Spinal cord (tissue), 9 donors: ENCODE measurements at regions not wholly inside any gene's neighbourhood (a gene's known extent, or its start where the extent isn't known, plus 50 kb on each side); places are given as distances from the start of the nearest gene placed in this dataset.

Experiments
- DNase-seq, 6 donors: peaks; one replicate each; pipeline versions ENCODE4 v3.0.0 to v3.0.0-alpha.2; 2013 to 2015; ENCODE audit warnings: low spot score in 6 of 6, low read depth in 4 of 6
- H3K27ac ChIP-seq: one replicate; pipeline ENCODE4 v1.5.1; 2013; ENCODE audit warnings: low read depth, low read length, control low read depth
- H3K27me3 ChIP-seq: one replicate; pipeline ENCODE4 v1.6.1; 2013; ENCODE audit warnings: low read length; ENCODE audit not compliant: control insufficient read depth, insufficient read depth
- H3K36me3 ChIP-seq: one replicate; pipeline ENCODE4 v1.6.1; 2013; ENCODE audit warnings: low read length; ENCODE audit not compliant: control insufficient read depth, insufficient read depth
- H3K4me1 ChIP-seq: one replicate; pipeline ENCODE4 v1.6.1; 2013; ENCODE audit warnings: low read length; ENCODE audit not compliant: control insufficient read depth, insufficient read depth
- H3K4me3 ChIP-seq: one replicate; pipeline ENCODE4 v1.5.1; 2013; ENCODE audit warnings: low read depth, low read length, control low read depth
- H3K9me3 ChIP-seq: one replicate; pipeline ENCODE4 v1.6.1; 2013; ENCODE audit warnings: low read length; ENCODE audit not compliant: control insufficient read depth, insufficient read depth
- WGBS: methylation state at CpG from one replicate; pipeline ENCODE4 v1.1.5; 2013; ENCODE audit warnings: missing lambda C conversion rate; ENCODE audit not compliant: insufficient coverage; 5-methylcytosine and 5-hydroxymethylcytosine counted together
- donor health status: healthy.

GRCh38 chr18:57909620-57910019, 106.5 kb upstream of the ATP8B1 start:
- 66% methylated on average over 5 of the region's 7 CpGs for WGBS
- H3K27ac ChIP-seq: no peak overlapping the region

GRCh38 chr18:57908092-57908491, 105.0 kb upstream of the ATP8B1 start:
- WGBS: no CpG with 5 or more reads among the region's 1 CpG
- Histone ChIP-seq H3K27me3 (no peaks in the 10 kb centered on the region), H3K4me3 (no peak overlapping the region), H3K36me3 (no peaks in the 10 kb centered on the region), H3K27ac (no peak overlapping the region), H3K4me1 (no peaks in the 10 kb centered on the region), H3K9me3 (no peaks in the 10 kb centered on the region)
- no peak for DNase-seq

More at GRCh38 chr18:57909620-57910019, 106.5 kb upstream of the ATP8B1 start:
- Histone ChIP-seq H3K4me1 (no peaks in the 10 kb centered on the region), H3K27me3 (no peaks in the 10 kb centered on the region), H3K36me3 (no peaks in the 10 kb centered on the region), H3K9me3 (no peaks in the 10 kb centered on the region), H3K4me3 (no peak overlapping the region)
- peak in 1 of 6 donors; percentile 20 for DNase-seq

- Histone ChIP-seq H3K4me3 (no peak overlapping the region), H3K36me3 (no peaks in the 10 kb centered on the region), H3K27me3 (no peaks in the 10 kb centered on the region), H3K4me1 (no peaks in the 10 kb centered on the region), H3K9me3 (no peaks in the 10 kb centered on the region), H3K27ac (no peak overlapping the region)
- no CpG with 5 or more reads among the region's 4 CpGs for WGBS
- DNase-seq: no peak
Measured at GRCh38 chr18:57907550-57907949, 104.4 kb upstream of the ATP8B1 start.

GRCh38 chr18:57906852-57907251, 103.7 kb upstream of the ATP8B1 start:
- Histone ChIP-seq H3K36me3 (no peaks in the 10 kb centered on the region), H3K27ac (no peak overlapping the region), H3K4me3 (no peak overlapping the region), H3K27me3 (no peaks in the 10 kb centered on the region), H3K4me1 (no peaks in the 10 kb centered on the region), H3K9me3 (no peaks in the 10 kb centered on the region)
- DNase-seq: peak in 1 of 6 donors; percentile 15
- WGBS: 73% methylated on average over 5 of the region's 5 CpGs

- Histone ChIP-seq H3K4me1 (no peaks in the 10 kb centered on the region), H3K27me3 (no peaks in the 10 kb centered on the region), H3K36me3 (no peaks in the 10 kb centered on the region), H3K4me3 (no peak overlapping the region), H3K9me3 (no peaks in the 10 kb centered on the region), H3K27ac (no peak overlapping the region)
- peak in 1 of 6 donors; percentile 20 for DNase-seq
Measured at GRCh38 chr18:57904535-57904934, 101.4 kb upstream of the ATP8B1 start.

GRCh38 chr18:57902721-57903120, 99.6 kb upstream of the ATP8B1 start:
- no peaks in the 10 kb centered on the region for H3K27me3 ChIP-seq
- H3K27ac ChIP-seq: no peak overlapping the region
- no peak overlapping the region for H3K4me3 ChIP-seq
- no peaks in the 10 kb centered on the region for H3K4me1 ChIP-seq
- WGBS: 100% methylated on average over 1 of the region's 1 CpG
- H3K9me3 ChIP-seq: no peaks in the 10 kb centered on the region
- no peaks in the 10 kb centered on the region for H3K36me3 ChIP-seq
- DNase-seq: no peak

- DNase-seq: no peak
- H3K27ac ChIP-seq: no peak overlapping the region
- no peaks in the 10 kb centered on the region for H3K36me3 ChIP-seq
- H3K27me3 ChIP-seq: no peaks in the 10 kb centered on the region
- no peak overlapping the region for H3K4me3 ChIP-seq
- 100% methylated on average over 4 of the region's 11 CpGs for WGBS
- no peaks in the 10 kb centered on the region for H3K4me1 ChIP-seq
- H3K9me3 ChIP-seq: no peaks in the 10 kb centered on the region
Measured at GRCh38 chr18:57901825-57902589, 98.9 kb upstream of the ATP8B1 start.

GRCh38 chr18:57900906-57901435, 97.9 kb upstream of the ATP8B1 start:
- Histone ChIP-seq H3K4me3 (no peak overlapping the region), H3K4me1 (no peaks in the 10 kb centered on the region), H3K27ac (no peak overlapping the region), H3K27me3 (no peaks in the 10 kb centered on the region), H3K36me3 (no peaks in the 10 kb centered on the region), H3K9me3 (no peaks in the 10 kb centered on the region)
- 100% methylated on average over 1 of the region's 3 CpGs for WGBS
- no peak for DNase-seq

GRCh38 chr18:57898506-57899124, 95.5 kb upstream of the ATP8B1 start:
- H3K36me3 ChIP-seq: no peaks in the 10 kb centered on the region
- no CpG with 5 or more reads among the region's 4 CpGs for WGBS
- DNase-seq: peak in 2 of 6 donors; percentile 59 to 77
- H3K4me3 ChIP-seq: no peak overlapping the region
- no peaks in the 10 kb centered on the region for H3K27me3 ChIP-seq
- H3K27ac ChIP-seq: no peak overlapping the region
- no peaks in the 10 kb centered on the region for H3K9me3 ChIP-seq
- no peaks in the 10 kb centered on the region for H3K4me1 ChIP-seq

GRCh38 chr18:57895182-57895581, 92.1 kb upstream of the ATP8B1 start:
- no peak overlapping the region for H3K27ac ChIP-seq

More at GRCh38 chr18:57895182-57895581, 92.1 kb upstream of the ATP8B1 start:
- H3K4me1 ChIP-seq: no peaks in the 10 kb centered on the region
- H3K4me3 ChIP-seq: no peak overlapping the region
- no peaks in the 10 kb centered on the region for H3K27me3 ChIP-seq
- H3K36me3 ChIP-seq: no peaks in the 10 kb centered on the region
- H3K9me3 ChIP-seq: peaks cover 2% of the 10 kb centered on the region
- DNase-seq: no peak
- 82% methylated on average over 9 of the region's 9 CpGs for WGBS
